Parathyroid adenoma (tissue), 2 donors: ENCODE measurements at regions not wholly inside any gene's neighbourhood (a gene's known extent, or its start where the extent isn't known, plus 50 kb on each side); places are given as distances from the start of the nearest gene placed in this dataset.

Source experiments
- H2AFZ ChIP-seq: fragments of 300-600 bp; sonication (generic); one replicate; pipeline ENCODE4 v1.7.0; 2017; ENCODE audit warnings: antibody characterized with exemption, mild to moderate bottlenecking
- H3K27ac ChIP-seq: fragments of 300-600 bp; sonication (generic); one replicate; pipeline ENCODE4 v1.7.0; 2017
- H3K27me3 ChIP-seq: fragments of 300-600 bp; sonication (generic); one replicate; pipeline ENCODE4 v1.7.0; 2017; ENCODE audit warnings: low read length; ENCODE audit not compliant: control insufficient read depth, insufficient read depth
- H3K36me3 ChIP-seq: fragments of 300-600 bp; sonication (generic); one replicate; pipeline ENCODE4 v1.7.0; 2017; ENCODE audit warnings: low read length; ENCODE audit not compliant: control insufficient read depth, insufficient read depth
- H3K4me1 ChIP-seq: fragments of 300-600 bp; sonication (generic); one replicate; pipeline ENCODE4 v1.7.0; 2017; ENCODE audit warnings: control low read depth
- H3K4me2 ChIP-seq: fragments of 300-600 bp; sonication (generic); one replicate; pipeline ENCODE4 v1.7.0; 2017; ENCODE audit warnings: low read length
- H3K4me3 ChIP-seq: fragments of 300-600 bp; sonication (generic); one replicate; pipeline ENCODE4 v1.7.0; 2017; ENCODE audit warnings: low read depth, low read length
- H3K79me2 ChIP-seq: fragments of 300-600 bp; sonication (generic); one replicate; pipeline ENCODE4 v1.7.0; 2017; ENCODE audit warnings: control low read depth
- H3K9ac ChIP-seq: fragments of 300-600 bp; sonication (generic); one replicate; pipeline ENCODE4 v1.7.0; 2017; ENCODE audit warnings: mild to moderate bottlenecking
- H3K9me3 ChIP-seq: fragments of 300-600 bp; sonication (generic); one replicate; pipeline ENCODE4 v1.7.0; 2017; ENCODE audit warnings: low read length; ENCODE audit not compliant: control insufficient read depth
- CTCF ChIP-seq: fragments of 300-600 bp; sonication (generic); IDR thresholded peaks from one replicate; pipeline ENCODE4 v1.7.0; 2017; ENCODE audit warnings: antibody characterized with exemption, mild to moderate bottlenecking
- donor health status: primary hyperparathyroidism.

- Histone ChIP-seq H3K9me3 (no peaks in the 10 kb centered on the region), H3K27ac (no peak overlapping the region), H3K9ac (no peak overlapping the region), H3K4me3 (no peak overlapping the region), H3K4me2 (no peak overlapping the region), H3K79me2 (no peaks in the 10 kb centered on the region), H3K4me1 (no peaks in the 10 kb centered on the region), H2AFZ (no peak overlapping the region), H3K27me3 (no peaks in the 10 kb centered on the region), H3K36me3 (no peaks in the 10 kb centered on the region)
- TF ChIP-seq CTCF: no peak
These were observed 65.5 kb upstream of the DCBLD2 start for GRCh38 chr3:98966862-98967546.

- H2AFZ ChIP-seq: no peak overlapping the region
- H3K79me2 ChIP-seq: no peaks in the 10 kb centered on the region
- no peak overlapping the region for H3K9ac ChIP-seq
- no peak overlapping the region for H3K27ac ChIP-seq
- TF ChIP-seq CTCF: no peak
- H3K4me2 ChIP-seq: no peak overlapping the region
- H3K36me3 ChIP-seq: no peaks in the 10 kb centered on the region
- no peak overlapping the region for H3K4me3 ChIP-seq
- H3K9me3 ChIP-seq: no peaks in the 10 kb centered on the region
- H3K27me3 ChIP-seq: no peaks in the 10 kb centered on the region
- H3K4me1 ChIP-seq: no peaks in the 10 kb centered on the region
These were observed 64.9 kb upstream of the DCBLD2 start for GRCh38 chr3:98966434-98966833.

GRCh38 chr3:98964784-98965183 is 63.3 kb upstream of the DCBLD2 start:
- H3K4me1 ChIP-seq: no peaks in the 10 kb centered on the region
- H2AFZ ChIP-seq: no peak overlapping the region
- H3K9me3 ChIP-seq: no peaks in the 10 kb centered on the region
- H3K27me3 ChIP-seq: no peaks in the 10 kb centered on the region
- H3K4me2 ChIP-seq: no peak overlapping the region
- H3K27ac ChIP-seq: no peak overlapping the region
- H3K9ac ChIP-seq: no peak overlapping the region
- no peaks in the 10 kb centered on the region for H3K36me3 ChIP-seq
- no peak overlapping the region for H3K4me3 ChIP-seq
- no peak for TF ChIP-seq CTCF
- no peaks in the 10 kb centered on the region for H3K79me2 ChIP-seq

GRCh38 chr3:98963546-98963945 is 62.1 kb upstream of the DCBLD2 start:
- TF ChIP-seq CTCF: no peak
- Histone ChIP-seq H3K9me3 (no peaks in the 10 kb centered on the region), H3K4me2 (no peak overlapping the region), H3K4me1 (no peaks in the 10 kb centered on the region), H3K27ac (no peak overlapping the region), H3K79me2 (no peaks in the 10 kb centered on the region), H3K36me3 (no peaks in the 10 kb centered on the region), H2AFZ (no peak overlapping the region), H3K9ac (no peak overlapping the region), H3K4me3 (no peak overlapping the region), H3K27me3 (no peaks in the 10 kb centered on the region)

GRCh38 chr3:98962951-98963350 is 61.5 kb upstream of the DCBLD2 start:
- Histone ChIP-seq H3K27ac (no peak overlapping the region), H3K9me3 (no peaks in the 10 kb centered on the region), H3K4me2 (no peak overlapping the region), H3K4me1 (no peaks in the 10 kb centered on the region), H3K79me2 (no peaks in the 10 kb centered on the region), H2AFZ (no peak overlapping the region), H3K27me3 (no peaks in the 10 kb centered on the region), H3K36me3 (no peaks in the 10 kb centered on the region), H3K9ac (no peak overlapping the region), H3K4me3 (no peak overlapping the region)
- TF ChIP-seq CTCF: no peak
